Neural progenitor cell (in vitro differentiated cells): ENCODE measurements at regions not wholly inside any gene's neighbourhood (a gene's known extent, or its start where the extent isn't known, plus 50 kb on each side); places are given as distances from the start of the nearest gene placed in this dataset.

Source experiments
- DNase-seq: peaks from one replicate; pipeline ENCODE4 v3.0.0-alpha.2; 2016; ENCODE audit warnings: low spot score
- H2AFZ ChIP-seq: fragments of 200-600 bp; sonication (generic); replicated peaks from 2 replicates; pipeline ENCODE4 v1.6.1; 2016; ENCODE audit warnings: antibody characterized with exemption
- H3F3A ChIP-seq: fragments of 200-600 bp; sonication (generic); 2 replicates; pipeline ENCODE4 v1.6.1; 2016; ENCODE audit warnings: antibody characterized with exemption, low read depth
- H3K27ac ChIP-seq: fragments of 200-600 bp; sonication (generic); 2 replicates; pipeline ENCODE4 v1.5.1; 2016; ENCODE audit warnings: mild to moderate bottlenecking
- H3K27me3 ChIP-seq: fragments of 200-600 bp; sonication (generic); 2 replicates; pipeline ENCODE4 v1.6.1; 2016; ENCODE audit warnings: mild to moderate bottlenecking, moderate library complexity
- H3K36me3 ChIP-seq: fragments of 200-600 bp; sonication (generic); 2 replicates; pipeline ENCODE4 v1.5.1; 2016
- H3K4me1 ChIP-seq: fragments of 200-600 bp; sonication (generic); 2 replicates; pipeline ENCODE4 v1.6.1; 2016; ENCODE audit warnings: mixed run types
- H3K4me2 ChIP-seq: fragments of 200-600 bp; sonication (generic); 2 replicates; pipeline ENCODE4 v1.6.1; 2016
- H3K4me3 ChIP-seq: fragments of 200-600 bp; sonication (generic); 2 replicates; pipeline ENCODE4 v1.5.1; 2016
- H3K79me2 ChIP-seq: fragments of 200-600 bp; sonication (generic); 2 replicates; pipeline ENCODE4 v1.6.1; 2016; ENCODE audit warnings: low read depth
- H3K9ac ChIP-seq: fragments of 200-600 bp; sonication (generic); 2 replicates; pipeline ENCODE4 v1.6.1; 2016
- H3K9me3 ChIP-seq: fragments of 200-600 bp; sonication (generic); 2 replicates; pipeline ENCODE4 v1.5.1; 2016; ENCODE audit warnings: low read depth
- H4K20me1 ChIP-seq: fragments of 200-600 bp; sonication (generic); 2 replicates; pipeline ENCODE4 v1.6.1; 2016; ENCODE audit warnings: low read depth
- H3K27ac Mint-ChIP-seq: 3 replicates; pipeline ENCODE4 v1.8.0; 2021; ENCODE audit warnings: mixed read lengths
- H3K27me3 Mint-ChIP-seq: 2 replicates; pipeline ENCODE4 v1.8.0; 2022; ENCODE audit warnings: low read depth, mild to moderate bottlenecking, inconsistent platforms, moderate library complexity, mixed read lengths; ENCODE audit not compliant: insufficient read depth
- H3K36me3 Mint-ChIP-seq: 3 replicates; pipeline ENCODE4 v1.8.0; 2021; ENCODE audit warnings: mixed read lengths
- H3K4me1 Mint-ChIP-seq: 3 replicates; pipeline ENCODE4 v1.8.0; 2021; ENCODE audit warnings: mixed read lengths
- H3K4me3 Mint-ChIP-seq: 3 replicates; pipeline ENCODE4 v1.8.0; 2021; ENCODE audit warnings: mild to moderate bottlenecking, moderate library complexity, mixed read lengths
- H3K9me3 Mint-ChIP-seq: 3 replicates; pipeline ENCODE4 v1.8.0; 2020; ENCODE audit warnings: mixed read lengths
- CTCF ChIP-seq: fragments of 200-600 bp; sonication (generic); IDR thresholded peaks from 2 replicates; pipeline ENCODE4 v1.5.1; 2017; ENCODE audit warnings: antibody characterized with exemption, mild to moderate bottlenecking
- EZH2 ChIP-seq: fragments of 200-600 bp; sonication (generic); IDR thresholded peaks from 2 replicates; pipeline ENCODE4 v1.6.1; 2017; ENCODE audit warnings: antibody characterized with exemption, mild to moderate bottlenecking, moderate library complexity
- EZH2phosphoT487 ChIP-seq: fragments of 200-600 bp; sonication (generic); IDR thresholded peaks from 2 replicates; pipeline ENCODE4 v1.6.1; 2017; ENCODE audit warnings: antibody characterized with exemption

GRCh38 chr13:71359641-71360040 lies 507.4 kb downstream of the DACH1 start:
- Mint-ChIP-seq H3K27ac (no peak overlapping the region), H3K36me3 (no peaks in the 10 kb centered on the region), H3K4me1 (no peaks in the 10 kb centered on the region), H3K9me3 (no peaks in the 10 kb centered on the region), H3K4me3 (no peak overlapping the region), H3K27me3 (no peaks in the 10 kb centered on the region)
- Histone ChIP-seq H3K9me3 (no peaks in the 10 kb centered on the region), H3K27ac (no peak overlapping the region), H3K79me2 (no peaks in the 10 kb centered on the region), H3K4me3 (no peak overlapping the region), H3F3A (no peaks in the 10 kb centered on the region), H3K36me3 (no peaks in the 10 kb centered on the region), H3K4me1 (no peaks in the 10 kb centered on the region), H3K9ac (no peak overlapping the region), H4K20me1 (no peaks in the 10 kb centered on the region), H3K27me3 (no peaks in the 10 kb centered on the region), H2AFZ (no peak overlapping the region), H3K4me2 (no peak overlapping the region)
- TF ChIP-seq CTCF (no peak), EZH2phosphoT487 (no peak), EZH2 (no peak)
- no peak for DNase-seq

- Histone ChIP-seq H3K79me2 (no peaks in the 10 kb centered on the region), H2AFZ (no peak overlapping the region), H3K9me3 (no peaks in the 10 kb centered on the region), H3K9ac (no peak overlapping the region), H4K20me1 (no peaks in the 10 kb centered on the region), H3K4me1 (no peaks in the 10 kb centered on the region), H3K4me2 (no peak overlapping the region), H3K27ac (no peak overlapping the region), H3F3A (no peaks in the 10 kb centered on the region), H3K36me3 (no peaks in the 10 kb centered on the region), H3K27me3 (no peaks in the 10 kb centered on the region), H3K4me3 (no peak overlapping the region)
- DNase-seq, result no peak
- Mint-ChIP-seq H3K27me3 (no peaks in the 10 kb centered on the region), H3K4me3 (no peak overlapping the region), H3K36me3 (no peaks in the 10 kb centered on the region), H3K27ac (no peak overlapping the region), H3K4me1 (no peaks in the 10 kb centered on the region), H3K9me3 (no peaks in the 10 kb centered on the region)
- TF ChIP-seq CTCF, result no peak
- TF ChIP-seq EZH2phosphoT487, result no peak
- TF ChIP-seq EZH2, result no peak
Observed at GRCh38 chr13:71358218-71358617, 508.8 kb downstream of the DACH1 start.

- no peaks in the 10 kb centered on the region for H3K27me3 Mint-ChIP-seq
- H3K36me3 Mint-ChIP-seq, result no peaks in the 10 kb centered on the region
- no peak overlapping the region for H3K27ac Mint-ChIP-seq
Observed at GRCh38 chr13:71355010-71355409, 512.0 kb downstream of the DACH1 start.

More at GRCh38 chr13:71355010-71355409, 512.0 kb downstream of the DACH1 start:
- no peaks in the 10 kb centered on the region for H3K4me1 ChIP-seq
- TF ChIP-seq CTCF (no peak), EZH2 (no peak), EZH2phosphoT487 (no peak)
- no peak overlapping the region for H3K27ac ChIP-seq
- Mint-ChIP-seq H3K4me3 (no peak overlapping the region), H3K9me3 (no peaks in the 10 kb centered on the region), H3K4me1 (no peaks in the 10 kb centered on the region)
- H3K36me3 ChIP-seq, result no peaks in the 10 kb centered on the region
- H3K4me3 ChIP-seq, result no peak overlapping the region
- H2AFZ ChIP-seq, result no peak overlapping the region
- no peaks in the 10 kb centered on the region for H3K9me3 ChIP-seq
- no peaks in the 10 kb centered on the region for H3F3A ChIP-seq
- H3K27me3 ChIP-seq, result no peaks in the 10 kb centered on the region
- H3K9ac ChIP-seq, result no peak overlapping the region
- no peak for DNase-seq
- H3K4me2 ChIP-seq, result no peak overlapping the region
- no peaks in the 10 kb centered on the region for H4K20me1 ChIP-seq
- H3K79me2 ChIP-seq, result no peaks in the 10 kb centered on the region
